H1 (cell line): ENCODE measurements at regions not wholly inside any gene's neighbourhood (a gene's known extent, or its start where the extent isn't known, plus 50 kb on each side); places are given as distances from the start of the nearest gene placed in this dataset.
A peak's percentile ranks its signal among the peaks of the same experiment; 100 is the strongest.

Source experiments
- BCL11A ChIP-seq, 2 experiments: IDR thresholded peaks; one replicate each; pipeline ENCODE4 v1.6.1; 2011; ENCODE audit warnings: low read depth in 2 of 2, low read length in 2 of 2, mild to moderate bottlenecking in 2 of 2
- CTCF ChIP-seq, 3 experiments: IDR thresholded peaks; 1 replicate in 2 of 3; 2 replicates in 1 of 3; pipeline versions ENCODE4 v1.5.1 to v1.6.1; 2011; ENCODE audit warnings: low read length in 3 of 3, mild to moderate bottlenecking in 3 of 3, inconsistent platforms in 2 of 3, low read depth in 1 of 3, moderate library complexity in 1 of 3; ENCODE audit not compliant: insufficient read depth in 1 of 3; ENCODE audit errors: control extremely low read depth in 1 of 3
- EZH2 ChIP-seq: fragments of 200-600 bp; sonication (generic); IDR thresholded peaks from 2 replicates; pipeline ENCODE4 v1.7.1; 2012; ENCODE audit warnings: low read depth, mild to moderate bottlenecking, moderate library complexity, low read length, inconsistent platforms; ENCODE audit not compliant: severe bottlenecking
- POLR2A ChIP-seq, 2 experiments: IDR thresholded peaks; 1 replicate in 1 of 2; 2 replicates in 1 of 2; pipeline ENCODE4 v1.6.1; 2011; ENCODE audit warnings: low read depth in 2 of 2, low read length in 2 of 2, mild to moderate bottlenecking in 2 of 2; ENCODE audit errors: control extremely low read depth in 1 of 2
- RXRA ChIP-seq: IDR thresholded peaks from 2 replicates; pipeline ENCODE4 v1.6.1; 2011; ENCODE audit warnings: low read depth, mild to moderate bottlenecking, low read length, moderate library complexity; ENCODE audit not compliant: insufficient read depth
- SAP30 ChIP-seq: fragments of 300-600 bp; sonication (generic); IDR thresholded peaks from 2 replicates; pipeline ENCODE4 v1.7.1; 2012; ENCODE audit warnings: low read length, moderate library complexity, mild to moderate bottlenecking, inconsistent platforms; ENCODE audit not compliant: insufficient read depth, insufficient replicate concordance

DNA sequence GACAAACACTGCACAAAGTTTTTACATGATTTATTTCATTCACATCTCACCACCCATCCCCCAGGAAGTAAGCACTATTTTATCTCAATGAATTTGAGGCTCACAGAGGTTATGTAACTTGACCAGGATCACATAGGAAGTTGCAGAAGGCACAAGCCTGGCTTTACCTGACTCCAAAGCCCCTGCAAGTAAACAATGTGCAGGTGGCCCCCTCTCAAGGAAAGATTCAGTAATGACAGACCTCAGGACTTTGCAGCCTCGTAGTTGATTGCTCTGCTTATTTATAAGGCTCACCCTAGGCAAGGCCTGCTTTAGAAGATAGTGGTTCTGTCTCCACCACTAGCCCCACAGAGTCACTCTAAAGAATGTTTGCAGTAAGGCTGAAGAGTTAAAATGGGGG is 79.8 kb upstream of the MDFIC2 start:
- TF ChIP-seq EZH2 (no peak), SAP30 (no peak), RXRA (no peak), CTCF (IDR thresholded peaks at IDR 0.05; ENCODE audit: control extremely low read depth in 1 of 3, insufficient read depth in 1 of 3, low read depth in 1 of 3, low read length in 3 of 3) (peak in 2 of 3 experiments; percentile 57 to 61; a peak in 3 of 4 replicates), POLR2A (IDR thresholded peaks at IDR 0.05; ENCODE audit: control extremely low read depth in 1 of 2, low read depth in 2 of 2, low read length in 2 of 2) (no peak), BCL11A (IDR thresholded peaks at IDR 0.05; ENCODE audit: low read depth in 2 of 2, low read length in 2 of 2) (no peak)
